ENCODE measurements at regions not wholly inside any gene's neighbourhood (a gene's known extent, or its start where the extent isn't known, plus 50 kb on each side); places are given as distances from the start of the nearest gene placed in this dataset.

GRCh38 chrX:30085571-30085970 lies 129.8 kb upstream of the MAGEB2 start:
- TF ChIP-seq, protein P1, sequence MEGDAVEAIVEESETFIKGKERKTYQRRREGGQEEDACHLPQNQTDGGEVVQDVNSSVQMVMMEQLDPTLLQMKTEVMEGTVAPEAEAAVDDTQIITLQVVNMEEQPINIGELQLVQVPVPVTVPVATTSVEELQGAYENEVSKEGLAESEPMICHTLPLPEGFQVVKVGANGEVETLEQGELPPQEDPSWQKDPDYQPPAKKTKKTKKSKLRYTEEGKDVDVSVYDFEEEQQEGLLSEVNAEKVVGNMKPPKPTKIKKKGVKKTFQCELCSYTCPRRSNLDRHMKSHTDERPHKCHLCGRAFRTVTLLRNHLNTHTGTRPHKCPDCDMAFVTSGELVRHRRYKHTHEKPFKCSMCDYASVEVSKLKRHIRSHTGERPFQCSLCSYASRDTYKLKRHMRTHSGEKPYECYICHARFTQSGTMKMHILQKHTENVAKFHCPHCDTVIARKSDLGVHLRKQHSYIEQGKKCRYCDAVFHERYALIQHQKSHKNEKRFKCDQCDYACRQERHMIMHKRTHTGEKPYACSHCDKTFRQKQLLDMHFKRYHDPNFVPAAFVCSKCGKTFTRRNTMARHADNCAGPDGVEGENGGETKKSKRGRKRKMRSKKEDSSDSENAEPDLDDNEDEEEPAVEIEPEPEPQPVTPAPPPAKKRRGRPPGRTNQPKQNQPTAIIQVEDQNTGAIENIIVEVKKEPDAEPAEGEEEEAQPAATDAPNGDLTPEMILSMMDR (IDR thresholded peaks at IDR 0.05) = no peak
- TF ChIP-seq EZH2 (IDR thresholded peaks at IDR 0.05; ENCODE audit: borderline replicate concordance, insufficient read depth, low read depth, low read length, poor library complexity, severe bottlenecking) = no peak

All from B cell (primary cell).